GM13976 (cell line): ENCODE measurements at regions not wholly inside any gene's neighbourhood (a gene's known extent, or its start where the extent isn't known, plus 50 kb on each side); places are given as distances from the start of the nearest gene placed in this dataset.

Source experiments
- DNase-seq: peaks from one replicate; pipeline ENCODE4 v3.0.0; 2012; ENCODE audit warnings: low spot score
- CTCF ChIP-seq: IDR thresholded peaks from 2 replicates; pipeline ENCODE4 v1.5.1; 2012; ENCODE audit warnings: borderline replicate concordance, mild to moderate bottlenecking; ENCODE audit not compliant: insufficient read depth; ENCODE audit errors: extremely low read depth, missing control alignments, control extremely low read depth
- in situ Hi-C: fragments of 300-500 bp; cut with MboI; formaldehyde crosslinking; loops from one replicate; pipeline ENCODE4 v1.12.0; 2022; ENCODE audit warnings: low sequenced_read_pairs, mixed read lengths, inconsistent platforms; ENCODE audit not compliant: unreplicated experiment

- in situ Hi-C loops = no loop called here
- TF ChIP-seq CTCF = no peak
- no peak for DNase-seq
These were observed 991.6 kb downstream of the FAT4 start for GRCh38 chr4:126306152-126306869.

GRCh38 chr4:126318376-126318775 lies 1003.6 kb downstream of the FAT4 start:
- in situ Hi-C loops = no loop called here
- TF ChIP-seq CTCF = no peak
- DNase-seq = no peak

GRCh38 chr4:126328914-126329313 lies 1014.2 kb downstream of the FAT4 start:
- TF ChIP-seq CTCF = no peak
- in situ Hi-C loops = no loop called here
- no peak for DNase-seq

- no peak for DNase-seq
- in situ Hi-C loops = no loop called here
- TF ChIP-seq CTCF = no peak
These were observed 1023.8 kb downstream of the FAT4 start for GRCh38 chr4:126338548-126338947.

- no peak for DNase-seq
- no peak for TF ChIP-seq CTCF
- in situ Hi-C loops = no loop called here
These were observed 1027.2 kb downstream of the FAT4 start for GRCh38 chr4:126341927-126342326.

GRCh38 chr4:126344472-126344871 lies 1029.7 kb downstream of the FAT4 start:
- DNase-seq = no peak
- in situ Hi-C loops = no loop called here
- no peak for TF ChIP-seq CTCF
